Pons (tissue), 1 donor: ENCODE measurements at regions not wholly inside any gene's neighbourhood (a gene's known extent, or its start where the extent isn't known, plus 50 kb on each side); places are given as distances from the start of the nearest gene placed in this dataset.
"Not testable (repeated sequence)": the region's sequence is repeated elsewhere in the genome, so short reads cannot be mapped to it uniquely, and the experiment has no call there.

Source experiments
- DNase-seq: peaks from one replicate; pipeline ENCODE4 v3.0.0-alpha.2; 2016; ENCODE audit warnings: low spot score

DNA sequence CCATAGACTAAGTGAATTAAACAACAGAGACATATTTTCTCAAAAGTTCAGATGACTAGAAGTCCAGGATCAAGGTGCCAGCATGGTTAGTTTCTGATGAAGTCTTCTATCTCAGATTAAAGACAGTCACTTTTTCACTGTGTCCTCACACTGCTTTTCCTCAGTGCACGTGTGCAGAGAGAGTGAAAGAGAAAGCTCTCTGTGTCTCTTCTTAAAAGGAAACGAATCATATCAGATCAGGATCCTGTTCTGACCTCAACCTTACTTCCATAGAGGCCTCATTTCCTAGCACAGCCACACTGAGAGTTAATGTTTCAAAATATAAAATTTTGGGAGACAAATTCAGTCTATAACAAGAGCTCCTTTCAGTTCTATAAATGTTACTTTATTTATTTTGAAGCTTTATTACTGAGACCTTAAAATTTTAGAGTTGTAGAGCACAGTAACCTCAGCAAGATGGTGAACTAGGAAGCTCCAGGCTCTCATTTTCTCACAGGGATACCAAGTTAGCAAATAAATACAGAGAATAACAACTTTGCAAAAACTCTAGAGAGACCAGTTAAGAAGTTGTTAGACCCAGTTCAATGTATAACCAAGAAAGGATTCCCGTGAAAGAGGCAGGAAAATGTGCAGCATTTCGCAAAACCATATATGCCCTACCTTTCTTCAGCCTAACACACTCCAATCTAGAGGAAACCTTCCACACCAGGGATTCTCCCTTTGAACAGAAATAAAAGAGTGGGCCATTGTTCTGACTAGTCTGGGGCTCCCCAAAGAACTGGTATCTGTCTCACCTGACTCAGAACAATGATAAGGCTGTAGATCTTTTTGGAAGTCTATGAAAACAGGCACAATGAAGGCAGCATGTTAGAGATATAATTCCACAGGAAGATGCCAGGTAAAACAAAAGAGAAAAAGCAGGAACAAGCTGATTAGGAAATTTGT lies 372.2 kb downstream of the MRPL39 start:
- DNase-seq, result no peak

DNA sequence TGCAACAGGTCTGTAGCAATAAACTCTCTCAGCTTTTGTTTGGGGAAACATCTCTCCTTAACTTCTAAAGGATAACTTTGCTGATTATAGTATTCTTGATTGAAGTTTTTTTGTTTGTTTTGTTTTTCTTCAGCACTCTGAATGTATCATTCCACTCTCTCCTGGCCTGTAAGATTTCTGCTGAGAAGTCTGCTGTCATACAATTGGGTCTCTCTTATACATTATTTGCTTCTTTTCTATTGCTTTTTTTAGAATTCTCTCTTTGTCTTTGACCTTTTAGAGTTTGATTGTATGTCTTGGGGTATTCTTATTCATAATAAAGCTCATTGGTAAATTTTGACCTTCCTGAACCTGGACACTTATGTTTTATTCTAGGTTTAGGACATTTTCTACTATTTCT lies 386.3 kb downstream of the MRPL39 start:
- DNase-seq, result no peak

DNA sequence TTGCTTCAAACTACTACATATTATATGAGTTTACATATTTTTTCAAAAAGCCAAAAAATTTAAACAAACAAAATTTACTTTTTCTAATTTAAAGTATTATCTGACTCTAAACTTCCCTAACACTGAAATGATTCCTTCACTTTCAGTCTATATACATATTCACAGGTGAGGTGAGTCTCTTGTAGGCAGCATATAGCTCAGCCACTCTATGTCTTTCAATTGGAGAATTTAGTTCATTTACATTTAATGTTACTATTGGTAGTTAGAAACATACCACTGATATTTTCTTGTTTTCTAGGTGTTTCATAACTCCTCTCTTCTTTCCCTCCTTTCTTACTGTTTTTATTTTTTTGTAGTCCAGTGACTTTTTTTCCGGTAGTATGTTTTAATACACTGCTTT lies 387.1 kb downstream of the MRPL39 start:
- no peak for DNase-seq

DNA sequence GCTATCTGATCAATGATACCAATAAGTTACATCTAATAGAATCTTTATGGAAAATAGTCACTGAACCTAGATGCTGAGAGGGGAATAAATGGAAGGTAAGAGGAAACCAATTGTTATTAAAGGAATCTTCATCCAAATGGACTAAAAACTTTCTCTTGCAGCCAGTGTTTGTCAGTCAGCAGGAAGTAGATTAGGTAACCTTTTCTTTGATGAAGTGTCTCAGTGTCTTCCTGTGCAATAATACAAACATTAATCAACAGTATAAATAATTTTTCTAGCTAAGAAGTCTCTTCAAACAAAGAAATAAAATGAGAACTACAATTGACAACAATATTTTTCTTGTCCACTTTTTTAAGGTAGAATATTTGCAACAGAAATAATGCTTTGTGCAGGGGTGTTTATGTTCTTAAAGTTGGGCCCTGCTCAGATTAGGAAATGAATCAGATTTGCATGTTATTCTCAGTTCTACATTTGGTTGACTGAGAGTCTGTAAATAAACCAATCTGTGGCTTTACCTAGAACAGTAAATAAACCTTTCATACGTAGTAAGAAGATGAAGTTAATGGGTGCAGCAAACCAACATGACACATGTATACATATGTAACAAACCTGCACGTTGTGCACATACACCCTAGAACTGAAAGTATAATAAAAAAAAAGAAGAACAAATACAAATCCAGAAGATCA lies 391.4 kb downstream of the MRPL39 start:
- DNase-seq, result no peak

DNA sequence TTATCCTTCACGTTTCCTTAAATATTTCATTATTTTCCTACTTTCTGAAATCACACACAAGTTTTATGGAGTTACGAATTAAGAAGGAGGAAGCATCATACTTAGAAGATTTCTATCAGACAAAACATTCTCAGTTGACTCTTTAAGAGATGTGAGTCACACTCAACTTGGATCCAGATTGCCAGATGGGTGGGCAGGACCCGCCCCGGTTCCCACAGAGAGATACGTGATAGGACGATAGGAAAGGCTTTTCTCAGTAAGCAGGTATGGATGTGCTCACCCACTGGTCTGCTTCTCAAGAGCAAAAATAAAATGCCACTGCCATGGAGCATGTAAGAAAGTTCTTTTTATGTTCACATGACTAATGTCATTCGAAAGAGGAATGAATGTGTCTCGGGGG lies 392.6 kb downstream of the MRPL39 start:
- DNase-seq, result no peak

DNA sequence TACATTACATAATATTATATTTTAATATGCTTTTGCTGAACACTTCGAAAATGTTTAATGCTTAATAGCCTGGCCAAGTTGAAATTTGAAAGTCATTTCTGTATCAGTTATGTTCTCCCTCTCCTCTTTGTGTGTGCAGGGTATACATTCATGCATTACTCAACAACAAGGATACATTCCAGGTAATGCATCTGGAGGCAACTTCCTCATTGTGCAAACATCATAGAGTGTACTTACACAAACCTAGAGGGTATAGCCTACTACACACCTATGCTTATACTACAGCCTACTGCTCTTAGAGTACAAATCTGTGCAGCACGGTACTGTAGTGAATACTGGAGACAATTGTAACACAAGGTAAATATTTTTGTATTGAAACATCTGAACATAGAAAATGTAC lies 407.3 kb downstream of the MRPL39 start:
- no peak for DNase-seq

DNA sequence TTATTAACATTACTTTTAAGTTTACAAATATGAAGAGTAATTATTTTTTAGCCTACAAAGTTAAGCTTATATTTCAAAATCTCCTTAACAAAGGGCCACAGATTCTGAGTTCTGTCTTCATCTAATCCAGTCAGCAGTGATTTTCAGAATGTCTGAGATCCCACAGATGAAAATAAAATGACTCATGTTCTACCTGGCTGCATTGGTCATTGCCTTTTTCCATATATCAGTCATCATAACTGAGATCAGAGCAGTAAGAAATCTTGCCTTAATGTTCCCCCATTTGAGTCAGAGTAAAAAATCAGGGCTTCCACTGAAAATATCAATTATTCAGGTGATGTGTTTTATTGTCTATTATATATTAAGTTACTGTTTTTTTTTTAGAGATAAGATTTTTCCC lies 416.1 kb downstream of the MRPL39 start:
- DNase-seq, result no peak

DNA sequence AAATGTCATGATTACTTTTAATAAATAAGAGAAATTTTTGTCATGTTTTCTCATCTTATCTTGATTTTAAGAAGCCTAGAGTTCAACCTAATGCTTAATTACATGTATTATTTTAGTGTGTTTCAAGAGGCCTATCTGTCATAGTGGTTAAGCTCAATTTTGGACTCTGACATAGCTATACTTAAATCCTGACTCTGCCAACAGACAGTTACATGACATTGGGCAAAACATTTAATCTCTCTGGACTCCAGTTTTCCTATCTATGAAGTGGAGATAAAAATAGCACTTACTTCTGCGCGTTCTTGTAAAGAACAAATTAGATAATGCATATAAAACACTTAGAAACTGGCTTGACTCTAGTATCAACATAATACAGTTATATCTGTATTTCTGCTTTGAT lies 417.8 kb downstream of the MRPL39 start:
- DNase-seq, result no peak

DNA sequence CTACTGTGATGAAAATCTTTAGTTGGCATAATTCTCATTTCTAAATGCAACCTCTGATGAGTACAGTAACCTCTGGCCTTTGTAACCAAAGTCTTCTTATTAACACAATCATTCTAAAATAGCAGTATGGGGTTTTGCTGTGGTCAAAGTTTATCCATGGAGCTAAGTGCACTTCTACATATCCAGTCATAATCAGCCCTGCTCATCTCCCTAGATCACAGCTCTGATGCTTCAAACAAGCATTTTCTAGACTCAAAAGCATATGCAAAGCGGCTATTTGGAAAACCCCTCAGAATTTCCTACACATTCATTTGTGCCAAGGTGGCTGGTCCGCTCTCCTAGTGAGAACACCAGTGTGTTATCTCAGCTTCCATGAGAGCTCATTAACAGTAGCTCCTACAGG lies 418.6 kb downstream of the MRPL39 start:
- no peak for DNase-seq

DNA sequence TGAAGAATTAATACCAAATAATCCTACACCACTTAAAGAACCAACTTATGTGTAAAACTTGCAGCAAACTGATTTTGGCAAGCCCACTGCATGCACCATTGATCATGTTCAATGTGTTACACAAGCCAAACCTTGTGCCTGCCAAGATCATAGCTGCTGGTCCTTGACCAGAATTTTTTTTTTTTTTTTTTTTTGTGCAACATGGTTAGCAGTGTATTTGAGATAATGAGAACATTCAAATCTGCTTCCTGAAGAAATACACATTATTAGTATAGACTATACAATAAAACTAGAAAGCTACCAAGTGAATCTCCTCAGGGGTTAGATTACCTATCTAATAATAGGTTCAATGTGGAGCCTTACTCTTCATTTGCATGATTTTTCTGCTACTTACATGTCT lies 421.0 kb downstream of the MRPL39 start:
- DNase-seq, result no peak

DNA sequence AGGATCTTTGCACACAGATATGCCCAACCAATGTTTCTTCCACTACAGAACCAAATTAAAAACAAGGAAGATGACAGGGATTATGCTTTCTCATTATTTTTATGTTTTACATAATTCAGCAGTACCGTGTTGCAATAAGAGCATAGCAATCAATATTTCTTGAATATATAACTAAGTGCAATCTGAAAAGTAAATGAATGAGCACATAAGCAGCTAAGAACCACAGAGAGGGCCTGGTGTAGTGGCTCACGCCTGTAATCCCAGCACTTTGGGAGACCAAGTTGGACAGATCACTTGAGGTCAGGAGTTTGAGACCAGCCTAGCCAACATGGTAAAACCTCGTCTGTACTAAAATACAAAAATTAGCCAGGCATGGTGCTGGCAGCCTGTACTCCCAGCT lies 423.7 kb downstream of the MRPL39 start:
- no peak for DNase-seq

DNA sequence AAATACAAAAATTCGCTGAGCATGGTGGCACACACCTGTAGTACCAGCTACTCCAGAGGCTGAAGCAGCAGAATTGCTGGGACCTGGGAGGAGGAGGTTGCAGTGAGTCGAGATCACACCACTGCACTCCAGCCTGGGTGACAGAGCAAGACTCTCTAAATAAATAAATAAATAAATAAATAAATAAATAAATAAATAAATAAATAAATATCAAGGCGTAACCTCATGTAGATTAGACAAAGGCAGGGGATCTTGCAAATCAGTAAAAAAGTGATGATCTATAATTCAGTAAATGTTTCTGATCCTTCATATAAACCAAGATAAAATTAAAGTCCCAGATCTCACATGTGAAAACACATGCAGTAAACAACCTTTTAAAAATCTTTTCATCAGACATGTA lies 425.6 kb downstream of the MRPL39 start:
- DNase-seq, result not testable (repeated sequence)

DNA sequence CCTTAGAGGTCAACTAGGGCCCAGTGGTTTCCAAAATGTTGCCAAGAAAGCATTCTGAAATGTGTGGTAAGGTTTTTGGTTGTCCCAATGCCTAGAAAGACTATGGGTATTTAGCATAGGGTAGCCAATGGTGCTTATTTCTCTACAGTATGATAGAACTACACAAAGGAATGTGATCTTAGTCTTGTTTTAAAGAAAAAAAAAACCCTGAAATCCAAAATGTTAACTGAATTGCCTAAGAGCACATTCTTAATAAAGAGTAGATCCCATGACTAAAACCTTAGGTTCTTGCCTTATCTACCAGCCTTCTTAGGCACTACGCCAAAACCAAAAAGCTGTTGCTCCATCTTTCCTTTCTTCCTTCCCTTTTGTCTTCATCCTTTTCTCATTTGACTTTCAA lies 428.2 kb downstream of the MRPL39 start:
- DNase-seq, result no peak

DNA sequence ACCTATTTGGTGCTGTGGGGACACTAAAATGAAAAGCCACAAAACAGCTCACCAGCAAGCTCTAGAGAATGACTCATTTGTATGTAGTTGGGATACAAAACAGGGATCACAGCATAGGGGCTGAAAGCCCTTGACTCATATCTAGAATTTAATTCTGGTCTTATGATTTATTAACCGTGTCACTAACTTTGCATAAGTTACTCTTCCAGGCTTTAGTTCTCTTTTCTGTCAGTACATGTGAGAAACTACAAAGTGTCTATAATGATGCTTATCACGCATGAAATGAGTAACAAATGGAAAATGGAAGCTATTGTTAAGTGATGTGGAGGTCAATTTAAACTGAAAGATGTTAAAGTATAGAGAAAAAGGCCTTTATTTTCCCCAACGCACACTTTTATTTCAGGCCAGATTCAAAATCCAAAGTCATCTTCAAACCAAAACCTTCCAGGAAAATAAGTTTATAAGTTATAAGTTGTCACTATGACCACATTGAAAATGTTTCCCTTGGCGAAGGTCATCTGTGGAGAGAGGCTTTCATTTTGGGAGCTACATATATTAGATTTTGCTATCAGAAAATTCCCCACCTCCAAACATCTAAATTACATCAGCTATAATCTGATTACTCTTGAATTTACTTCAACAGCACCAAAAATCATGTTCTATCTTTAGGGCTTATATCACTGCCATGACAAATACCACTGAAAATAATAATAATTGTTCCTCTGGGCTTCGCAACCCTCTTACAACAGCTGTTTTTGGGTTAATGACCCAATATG lies 430.5 kb downstream of the MRPL39 start:
- no peak for DNase-seq

DNA sequence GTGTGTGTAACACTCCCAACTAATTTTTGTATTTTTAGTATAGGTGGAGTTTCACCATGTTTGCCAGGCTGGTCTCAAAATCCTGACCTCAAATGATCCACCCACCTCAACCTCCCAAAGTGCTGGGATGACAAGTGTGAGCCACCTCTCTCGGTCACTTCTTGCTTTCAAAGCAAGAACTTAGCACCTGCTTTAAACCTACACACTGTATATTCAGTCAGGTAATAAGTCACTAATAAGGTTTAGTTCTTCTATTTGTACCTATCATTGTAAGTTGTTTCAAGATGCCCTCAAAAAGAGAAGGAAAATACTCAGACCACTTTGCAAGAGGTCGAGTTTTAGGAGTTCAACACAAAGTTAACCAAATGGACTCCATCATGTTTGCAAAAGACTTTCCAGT lies 431.3 kb downstream of the MRPL39 start:
- no peak for DNase-seq

DNA sequence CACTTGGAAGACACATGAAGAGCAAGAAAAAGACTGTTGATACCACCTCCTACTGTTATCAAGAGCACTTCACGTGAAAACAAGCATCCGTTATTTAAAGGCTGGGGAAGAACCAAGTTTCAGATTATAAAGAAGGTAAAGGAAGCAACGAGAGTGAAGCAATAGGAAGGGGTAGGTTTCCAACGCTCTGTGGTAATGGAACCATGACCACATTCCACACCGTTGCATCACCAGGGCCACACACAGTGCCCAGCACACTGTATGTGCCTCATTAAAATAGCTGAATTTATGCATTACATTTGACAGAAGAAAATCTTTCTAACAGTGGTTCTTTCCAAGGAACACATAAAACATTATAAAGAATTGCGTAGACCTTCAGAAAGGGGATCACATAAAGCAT lies 435.8 kb downstream of the MRPL39 start:
- no peak for DNase-seq

DNA sequence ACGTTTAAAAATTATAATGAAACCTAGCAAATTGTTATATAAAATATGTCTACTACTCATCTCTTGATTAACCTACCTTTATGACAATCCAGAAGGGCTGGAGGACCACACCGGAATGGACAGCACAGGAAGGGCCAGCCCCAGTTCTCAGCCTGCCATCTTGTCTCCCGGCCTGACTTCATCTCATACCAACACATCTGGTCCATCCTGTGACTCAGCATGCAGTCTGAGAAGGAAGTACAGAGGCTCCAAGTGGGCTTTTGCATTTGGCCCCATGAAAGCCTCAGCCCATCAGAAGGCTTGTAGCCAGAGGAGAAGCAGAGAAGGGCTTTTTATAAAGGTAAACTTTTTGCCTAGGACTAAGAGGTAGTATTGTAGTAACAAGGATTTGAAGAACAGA lies 436.6 kb downstream of the MRPL39 start:
- no peak for DNase-seq

DNA sequence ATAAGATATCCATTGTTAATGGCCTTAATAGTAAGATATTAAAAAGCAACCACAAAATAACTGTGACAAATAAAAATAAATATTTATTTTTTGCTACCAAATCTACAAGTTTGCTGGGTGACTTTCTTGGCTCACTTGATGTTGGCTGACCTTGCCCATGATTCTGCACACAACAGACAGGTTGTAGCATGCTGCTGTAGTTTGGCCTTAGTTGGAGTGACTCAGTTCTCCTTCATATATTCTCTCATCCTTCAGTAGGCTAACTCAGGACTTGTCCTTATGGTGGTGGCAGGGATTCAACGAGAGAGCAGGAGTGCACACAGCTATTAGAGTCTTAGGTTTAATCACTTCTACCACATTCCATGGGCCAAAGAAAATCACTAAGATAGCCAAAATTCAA lies 437.9 kb downstream of the MRPL39 start:
- DNase-seq, result peak; percentile 14

DNA sequence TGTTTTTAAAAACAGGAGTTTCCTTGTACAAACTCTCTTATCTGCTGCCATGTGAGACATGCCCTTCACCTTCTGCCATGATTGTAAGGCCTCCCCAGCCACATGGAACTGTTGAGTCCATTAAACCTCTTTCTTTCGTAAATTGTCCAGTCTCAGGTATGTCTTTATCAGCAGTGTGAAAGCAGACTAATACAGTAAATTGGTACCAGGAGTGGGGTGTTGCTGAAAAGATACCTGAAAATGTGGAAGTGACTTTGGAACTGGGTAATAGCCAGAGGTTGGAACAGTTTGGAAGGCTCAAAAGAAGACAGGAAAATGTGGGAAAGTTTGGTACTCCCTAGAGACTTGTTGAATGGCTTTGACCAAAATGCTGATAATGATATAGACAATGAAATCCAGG lies 440.4 kb downstream of the MRPL39 start:
- DNase-seq, result not testable (repeated sequence)

DNA sequence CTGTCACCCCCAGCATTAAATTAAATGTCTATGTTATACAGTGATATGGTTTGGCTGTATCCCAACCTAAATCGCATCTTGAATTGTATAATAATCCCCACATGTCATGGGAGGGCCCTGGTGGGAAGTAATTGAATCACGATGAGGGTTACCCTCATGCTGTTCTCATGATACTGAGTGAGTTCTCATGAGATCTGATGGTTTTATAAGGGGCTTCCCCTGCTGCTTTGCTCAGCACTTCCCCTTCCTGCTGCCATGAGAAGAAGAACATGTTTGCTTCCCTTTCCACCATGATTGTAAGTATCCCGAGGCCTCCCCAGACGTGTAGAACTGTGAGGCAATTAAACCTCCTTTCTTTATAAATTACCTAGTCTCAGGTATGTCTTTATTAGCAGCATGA lies 445.7 kb downstream of the MRPL39 start:
- no peak for DNase-seq

DNA sequence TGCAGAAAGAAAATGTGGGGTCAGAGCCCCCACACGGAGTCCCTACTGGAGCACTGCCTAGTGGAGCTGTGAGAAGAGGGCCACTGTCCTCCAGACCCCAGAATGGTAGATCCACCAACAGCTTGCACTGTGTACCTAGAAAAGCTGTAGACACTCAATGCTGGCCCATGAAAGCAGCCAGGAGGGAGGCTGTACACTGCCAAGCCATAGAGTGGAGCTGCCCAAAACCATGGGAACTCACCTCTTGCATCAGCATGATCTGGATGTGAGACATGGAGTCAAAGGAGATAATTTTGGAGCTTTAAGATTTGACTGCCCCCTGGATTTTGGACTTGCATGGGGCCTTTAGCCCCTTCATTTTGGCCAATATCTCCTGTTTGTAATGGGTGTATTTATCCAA lies 452.3 kb downstream of the MRPL39 start:
- DNase-seq, result not testable (repeated sequence)

DNA sequence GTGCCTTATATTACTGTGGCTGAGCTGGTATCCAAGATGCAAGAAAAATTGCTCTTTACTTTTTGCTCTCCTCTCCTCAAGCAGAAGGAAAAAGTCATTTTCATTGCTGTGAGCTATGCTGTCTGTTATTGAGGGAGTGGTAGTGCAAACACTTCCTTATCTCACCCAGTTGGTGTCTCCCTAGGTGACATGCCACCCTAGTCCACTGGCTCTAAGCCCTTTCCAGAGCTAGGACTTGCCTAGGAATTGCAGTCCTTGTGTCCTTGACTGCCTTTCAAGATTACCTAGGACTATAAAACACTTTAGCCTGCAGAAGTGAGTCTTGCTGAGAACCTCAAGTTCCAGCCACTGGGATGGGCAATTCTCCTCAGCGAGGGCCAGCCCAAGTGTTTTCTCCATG lies 458.3 kb downstream of the MRPL39 start:
- DNase-seq, result no peak

DNA sequence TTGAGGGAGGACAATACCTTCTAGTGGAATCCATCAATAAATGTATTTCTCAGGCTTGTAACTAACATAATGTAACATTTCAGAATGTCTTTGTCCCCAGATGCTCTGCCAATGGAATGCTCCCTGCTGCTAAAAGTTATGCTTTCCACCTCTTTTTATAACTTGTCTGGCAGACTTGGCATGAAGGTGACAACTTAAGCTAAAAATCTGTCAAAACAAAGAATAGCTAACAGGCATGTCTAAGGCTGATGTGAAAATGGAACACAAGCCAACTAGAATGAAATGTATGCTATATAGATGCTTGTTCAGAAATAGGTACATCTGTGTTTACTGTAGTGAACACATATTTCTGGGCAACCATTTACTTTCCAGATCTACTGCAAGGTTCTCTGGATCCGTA lies 467.9 kb downstream of the MRPL39 start:
- no peak for DNase-seq
